GM12878 (cell line): ENCODE measurements at regions not wholly inside any gene's neighbourhood (a gene's known extent, or its start where the extent isn't known, plus 50 kb on each side); places are given as distances from the start of the nearest gene placed in this dataset.

Source experiments
- ATAC-seq: fragments of 200-7000 bp; cut with Tn5 transposase; 3 replicates; pipeline ENCODE4 v1.9.1; 2020; ENCODE audit warnings: mild to moderate bottlenecking, moderate library complexity
- BruUV-seq: library from RNA; stranded (reverse); fragments of 400-500 nt; replicated peaks from 2 replicates; lab custom pipeline; 2021; lab: Mats Ljungman, UMichigan
- CTCF ChIA-PET: fragments of 300-600 bp; sonication (Branson Sonifier 250); formaldehyde crosslinking; extraction: SDS; loops from one replicate; lab custom pipeline; 2021; ENCODE audit warnings: inconsistent platforms; lab: Yijun Ruan, JAX
- POLR2A ChIA-PET: fragments of 350-600 bp; formaldehyde crosslinking; extraction: SDS; loops from one replicate; lab custom pipeline; 2021; ENCODE audit warnings: inconsistent platforms; lab: Charles Lee
- RAD21 ChIA-PET: fragments of 300-600 bp; sonication (Branson Sonifier 250); formaldehyde crosslinking; loops from one replicate; lab custom pipeline; 2023; ENCODE audit warnings: antibody characterized with exemption; ENCODE audit not compliant: unreplicated experiment; lab: Charles Lee
- SMC1A ChIA-PET: fragments of 300-600 bp; sonication (Branson Sonifier 250); formaldehyde crosslinking; loops from one replicate; lab custom pipeline; 2023; ENCODE audit not compliant: unreplicated experiment, uncharacterized antibody; lab: Charles Lee
- DNase-seq: peaks from one replicate; pipeline ENCODE4 v3.0.0-alpha.2; 2011; ENCODE audit warnings: low read depth, low spot score
- FAIRE-seq: peaks from 3 replicates; lab custom pipeline; 2011; peaks lifted over from hg19 to GRCh38; lab: Jason Lieb, UNC
- H2AFZ ChIP-seq: 2 replicates; pipeline ENCODE4 v1.6.0; 2011; ENCODE audit warnings: low read depth, low read length, control low read depth; ENCODE audit not compliant: control insufficient read depth
- H3K27ac ChIP-seq: 2 replicates; pipeline ENCODE4 v1.5.1; 2011; ENCODE audit warnings: control low read depth; ENCODE audit not compliant: control insufficient read depth, insufficient read depth
- H3K27me3 ChIP-seq, 2 experiments: replicated peaks in 1 of 2; 2 replicates each; pipeline versions ENCODE4 v1.6.0 to v1.6.1; 2011; ENCODE audit warnings: low read length in 1 of 2; ENCODE audit not compliant: control insufficient read depth in 2 of 2, insufficient read depth in 2 of 2
- H3K36me3 ChIP-seq, 2 experiments: 2 replicates each; pipeline ENCODE4 v1.5.1; 2011; ENCODE audit warnings: low read length in 1 of 2; ENCODE audit not compliant: control insufficient read depth in 2 of 2, insufficient read depth in 2 of 2
- H3K4me1 ChIP-seq: 2 replicates; pipeline ENCODE4 v1.6.1; 2011; ENCODE audit warnings: mild to moderate bottlenecking, low read length, moderate library complexity, mixed read lengths; ENCODE audit not compliant: control insufficient read depth, insufficient read depth
- H3K4me2 ChIP-seq: 2 replicates; pipeline ENCODE4 v1.6.0; 2011; ENCODE audit warnings: control low read depth; ENCODE audit not compliant: control insufficient read depth, insufficient read depth
- H3K4me3 ChIP-seq: fragments of 200-600 bp; sonication (generic); 2 replicates; pipeline ENCODE4 v1.5.1; 2016
- H3K79me2 ChIP-seq: 2 replicates; pipeline ENCODE4 v1.6.0; 2011; ENCODE audit warnings: low read length; ENCODE audit not compliant: control insufficient read depth, insufficient read depth
- H3K9ac ChIP-seq: 2 replicates; pipeline ENCODE4 v1.8.0; 2011; ENCODE audit warnings: low read length, control low read depth, mixed read lengths; ENCODE audit not compliant: control insufficient read depth, insufficient read depth
- H3K9me3 ChIP-seq: replicated peaks from 3 replicates; pipeline ENCODE4 v1.5.1; 2011; ENCODE audit warnings: mild to moderate bottlenecking, low read length; ENCODE audit not compliant: control insufficient read depth, insufficient read depth
- H4K20me1 ChIP-seq: 2 replicates; pipeline ENCODE4 v1.6.0; 2011; ENCODE audit not compliant: control insufficient read depth, insufficient read depth
- ETV6 ChIP-seq, 2 experiments: fragments of 450-650 bp in 1 of 2; IDR thresholded peaks in 1 of 2; conservative IDR thresholded peaks in 1 of 2; 2 replicates each; pipeline ENCODE4 v1.6.1; 2014; ENCODE audit warnings: antibody characterized with exemption in 1 of 2, borderline replicate concordance in 1 of 2, low read depth in 1 of 2, mild to moderate bottlenecking in 1 of 2, moderate library complexity in 1 of 2
- NFYA ChIP-seq: IDR thresholded peaks from 2 replicates; pipeline ENCODE4 v1.6.1; 2011; ENCODE audit warnings: low read depth, mild to moderate bottlenecking, low read length, improper control_type of control experiment, borderline replicate concordance
- POLR2A ChIP-seq: IDR thresholded peaks from 2 replicates; pipeline ENCODE4 v1.6.1; 2011; ENCODE audit warnings: low read depth, mild to moderate bottlenecking, low read length
- POLR2AphosphoS5 ChIP-seq: IDR thresholded peaks from 2 replicates; pipeline ENCODE4 v1.6.1; 2011; ENCODE audit warnings: mild to moderate bottlenecking, low read length, inconsistent platforms
- RAD21 ChIP-seq: IDR thresholded peaks from 2 replicates; pipeline ENCODE4 v1.6.1; 2011; ENCODE audit warnings: mild to moderate bottlenecking, low read depth, low read length, moderate library complexity; ENCODE audit not compliant: insufficient read depth
- RAD51 ChIP-seq: fragments of 450-650 bp; IDR thresholded peaks from 2 replicates; pipeline ENCODE4 v1.6.1; 2016; ENCODE audit warnings: moderate library complexity, mild to moderate bottlenecking, inconsistent platforms
- RB1 ChIP-seq: fragments of 450-650 bp; formaldehyde crosslinking; IDR thresholded peaks from 2 replicates; pipeline ENCODE4 v1.6.1; 2017; ENCODE audit warnings: mild to moderate bottlenecking, borderline replicate concordance
- RUNX3 ChIP-seq: IDR thresholded peaks from 2 replicates; pipeline ENCODE4 v1.6.1; 2012; ENCODE audit warnings: low read length, inconsistent platforms
- SMAD5 ChIP-seq: IDR thresholded peaks from 2 replicates; pipeline ENCODE4 v1.6.1; 2016; ENCODE audit warnings: antibody characterized with exemption, low read depth
- SMARCA5 ChIP-seq: fragments of 450-650 bp; IDR thresholded peaks from 2 replicates; pipeline ENCODE4 v1.6.1; 2017; ENCODE audit warnings: mild to moderate bottlenecking
- TARDBP ChIP-seq: IDR thresholded peaks from 2 replicates; pipeline ENCODE4 v1.6.1; 2016; ENCODE audit warnings: borderline replicate concordance
- ZNF622 ChIP-seq: fragments of 450-650 bp; IDR thresholded peaks from 2 replicates; pipeline ENCODE4 v1.6.1; 2017; ENCODE audit warnings: mild to moderate bottlenecking, inconsistent platforms
- in situ Hi-C: fragments of 300-500 bp; cut with MboI; formaldehyde crosslinking; loops from 9 replicates; pipeline ENCODE4 v1.14.3; 2018; ENCODE audit warnings: mixed read lengths
- intact Hi-C: fragments of 100-400 bp; cut with micrococcal nuclease; formaldehyde crosslinking; loops from one replicate; pipeline ENCODE4 v1.14.2; 2022; ENCODE audit not compliant: unreplicated experiment
- TF ChIP-seq, protein P1 (sequence below), 3 experiments: IDR thresholded peaks in 2 of 3; conservative IDR thresholded peaks in 1 of 3; 2 replicates each; pipeline ENCODE4 v1.5.1; 2011; ENCODE audit warnings: low read depth in 3 of 3, low read length in 3 of 3, mild to moderate bottlenecking in 3 of 3, control low read depth in 2 of 3, moderate library complexity in 2 of 3, inconsistent platforms in 1 of 3, mixed read lengths in 1 of 3; ENCODE audit not compliant: control insufficient read depth in 2 of 3, insufficient read depth in 1 of 3; ENCODE audit errors: extremely low read depth in 1 of 3
- TF ChIP-seq, protein P2 (sequence below): fragments of 450-650 bp; IDR thresholded peaks from 2 replicates; pipeline ENCODE4 v1.6.1; 2014; ENCODE audit warnings: mild to moderate bottlenecking
- TF ChIP-seq, protein P3 (sequence below): IDR thresholded peaks from 2 replicates; pipeline ENCODE4 v1.6.1; 2011; ENCODE audit warnings: low read depth, low read length, improper control_type of control experiment, borderline replicate concordance
- TF ChIP-seq, protein P4 (sequence below): fragments of 450-650 bp; conservative IDR thresholded peaks from 2 replicates; pipeline ENCODE4 v1.6.1; 2017; ENCODE audit warnings: mild to moderate bottlenecking, moderate library complexity

DNA sequence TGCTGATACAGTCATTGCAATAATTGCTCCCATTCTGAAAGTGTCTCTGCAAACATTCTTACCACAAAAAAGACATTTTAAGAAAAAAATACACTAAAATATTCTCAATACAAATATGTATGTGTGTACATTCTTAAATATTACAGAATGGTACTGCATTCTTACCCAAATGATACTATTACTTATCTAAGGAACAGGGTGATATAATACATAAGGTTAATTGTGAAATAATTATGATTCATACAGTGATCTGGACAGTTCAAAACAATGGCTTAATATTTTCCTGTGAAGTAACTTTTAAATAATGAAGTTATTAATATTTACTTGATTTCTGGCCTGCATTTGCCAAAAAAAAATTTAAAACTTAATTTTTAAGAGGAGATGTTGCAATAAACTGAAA, 694.6 kb downstream of the TUSC7 start:
- Histone ChIP-seq H3K4me3 (no peak overlapping the region), H3K4me2 (no peak overlapping the region), H3K27me3 (no peaks in the 10 kb centered on the region), H3K4me1 (no peaks in the 10 kb centered on the region), H3K36me3 (no peaks in the 10 kb centered on the region), H3K9me3 (no peaks in the 10 kb centered on the region), H3K9ac (no peak overlapping the region), H4K20me1 (no peaks in the 10 kb centered on the region), H3K79me2 (no peaks in the 10 kb centered on the region), H2AFZ (no peak overlapping the region)
- ATAC-seq (no peak), DNase-seq (no peak), FAIRE-seq (no peak)
- intact Hi-C loops, result loop anchor here (10.0 kb wide), 1 partner anchor 311 kb away; no protein-coding TSS in a partner anchor
- no TSS peak for BruUV-seq
- POLR2A ChIA-PET, result no interaction called here
- RAD21 ChIA-PET, result interaction anchor here (1.2 kb wide), 1 partner anchor 121 kb away, joined by 9 read pairs; no protein-coding TSS in a partner anchor
- SMC1A ChIA-PET, result interaction anchor here (1.2 to 10.6 kb wide), 2 partner anchors 13 to 121 kb away, joined by 4 to 187 read pairs; no protein-coding TSS in a partner anchor
- in situ Hi-C loops, result no loop called here
- no peak for TF ChIP-seq SMARCA5
- TF ChIP-seq, protein P1, sequence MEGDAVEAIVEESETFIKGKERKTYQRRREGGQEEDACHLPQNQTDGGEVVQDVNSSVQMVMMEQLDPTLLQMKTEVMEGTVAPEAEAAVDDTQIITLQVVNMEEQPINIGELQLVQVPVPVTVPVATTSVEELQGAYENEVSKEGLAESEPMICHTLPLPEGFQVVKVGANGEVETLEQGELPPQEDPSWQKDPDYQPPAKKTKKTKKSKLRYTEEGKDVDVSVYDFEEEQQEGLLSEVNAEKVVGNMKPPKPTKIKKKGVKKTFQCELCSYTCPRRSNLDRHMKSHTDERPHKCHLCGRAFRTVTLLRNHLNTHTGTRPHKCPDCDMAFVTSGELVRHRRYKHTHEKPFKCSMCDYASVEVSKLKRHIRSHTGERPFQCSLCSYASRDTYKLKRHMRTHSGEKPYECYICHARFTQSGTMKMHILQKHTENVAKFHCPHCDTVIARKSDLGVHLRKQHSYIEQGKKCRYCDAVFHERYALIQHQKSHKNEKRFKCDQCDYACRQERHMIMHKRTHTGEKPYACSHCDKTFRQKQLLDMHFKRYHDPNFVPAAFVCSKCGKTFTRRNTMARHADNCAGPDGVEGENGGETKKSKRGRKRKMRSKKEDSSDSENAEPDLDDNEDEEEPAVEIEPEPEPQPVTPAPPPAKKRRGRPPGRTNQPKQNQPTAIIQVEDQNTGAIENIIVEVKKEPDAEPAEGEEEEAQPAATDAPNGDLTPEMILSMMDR (IDR thresholded peaks at IDR 0.05 in 2 of 3, conservative IDR thresholded peaks at IDR 0.05 in 1 of 3; ENCODE audit: control insufficient read depth in 2 of 3, extremely low read depth in 1 of 3, insufficient read depth in 1 of 3, low read depth in 3 of 3, low read length in 3 of 3), result no peak
- no peak for TF ChIP-seq ZNF622
- no peak for TF ChIP-seq POLR2A
- TF ChIP-seq RUNX3, result no peak
- TF ChIP-seq, protein P2, sequence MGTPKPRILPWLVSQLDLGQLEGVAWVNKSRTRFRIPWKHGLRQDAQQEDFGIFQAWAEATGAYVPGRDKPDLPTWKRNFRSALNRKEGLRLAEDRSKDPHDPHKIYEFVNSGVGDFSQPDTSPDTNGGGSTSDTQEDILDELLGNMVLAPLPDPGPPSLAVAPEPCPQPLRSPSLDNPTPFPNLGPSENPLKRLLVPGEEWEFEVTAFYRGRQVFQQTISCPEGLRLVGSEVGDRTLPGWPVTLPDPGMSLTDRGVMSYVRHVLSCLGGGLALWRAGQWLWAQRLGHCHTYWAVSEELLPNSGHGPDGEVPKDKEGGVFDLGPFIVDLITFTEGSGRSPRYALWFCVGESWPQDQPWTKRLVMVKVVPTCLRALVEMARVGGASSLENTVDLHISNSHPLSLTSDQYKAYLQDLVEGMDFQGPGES, result no peak
- no peak for TF ChIP-seq RAD51
- TF ChIP-seq, protein P3, sequence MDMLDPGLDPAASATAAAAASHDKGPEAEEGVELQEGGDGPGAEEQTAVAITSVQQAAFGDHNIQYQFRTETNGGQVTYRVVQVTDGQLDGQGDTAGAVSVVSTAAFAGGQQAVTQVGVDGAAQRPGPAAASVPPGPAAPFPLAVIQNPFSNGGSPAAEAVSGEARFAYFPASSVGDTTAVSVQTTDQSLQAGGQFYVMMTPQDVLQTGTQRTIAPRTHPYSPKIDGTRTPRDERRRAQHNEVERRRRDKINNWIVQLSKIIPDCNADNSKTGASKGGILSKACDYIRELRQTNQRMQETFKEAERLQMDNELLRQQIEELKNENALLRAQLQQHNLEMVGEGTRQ, result no peak
- no peak for TF ChIP-seq TARDBP
- TF ChIP-seq SMAD5, result no peak
- no peak for TF ChIP-seq NFYA
- no peak for TF ChIP-seq RB1
- no peak for TF ChIP-seq ETV6 (conservative IDR thresholded peaks at IDR 0.05 in 1 of 2, IDR thresholded peaks at IDR 0.05 in 1 of 2; ENCODE audit: borderline replicate concordance in 1 of 2, low read depth in 1 of 2)
- TF ChIP-seq, protein P4, sequence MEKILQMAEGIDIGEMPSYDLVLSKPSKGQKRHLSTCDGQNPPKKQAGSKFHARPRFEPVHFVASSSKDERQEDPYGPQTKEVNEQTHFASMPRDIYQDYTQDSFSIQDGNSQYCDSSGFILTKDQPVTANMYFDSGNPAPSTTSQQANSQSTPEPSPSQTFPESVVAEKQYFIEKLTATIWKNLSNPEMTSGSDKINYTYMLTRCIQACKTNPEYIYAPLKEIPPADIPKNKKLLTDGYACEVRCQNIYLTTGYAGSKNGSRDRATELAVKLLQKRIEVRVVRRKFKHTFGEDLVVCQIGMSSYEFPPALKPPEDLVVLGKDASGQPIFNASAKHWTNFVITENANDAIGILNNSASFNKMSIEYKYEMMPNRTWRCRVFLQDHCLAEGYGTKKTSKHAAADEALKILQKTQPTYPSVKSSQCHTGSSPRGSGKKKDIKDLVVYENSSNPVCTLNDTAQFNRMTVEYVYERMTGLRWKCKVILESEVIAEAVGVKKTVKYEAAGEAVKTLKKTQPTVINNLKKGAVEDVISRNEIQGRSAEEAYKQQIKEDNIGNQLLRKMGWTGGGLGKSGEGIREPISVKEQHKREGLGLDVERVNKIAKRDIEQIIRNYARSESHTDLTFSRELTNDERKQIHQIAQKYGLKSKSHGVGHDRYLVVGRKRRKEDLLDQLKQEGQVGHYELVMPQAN, result no peak
- TF ChIP-seq POLR2AphosphoS5, result no peak
- no peak for TF ChIP-seq RAD21
- TF ChIP-seq, all 136 proteins: peak for 0
- CTCF ChIA-PET, result interaction anchor here (1.4 to 1.6 kb wide), 2 partner anchors 121 to 123 kb away, joined by 5 to 17 read pairs; no protein-coding TSS in a partner anchor
- H3K27ac ChIP-seq, result no peak overlapping the region
